HG02571 (cell line): ENCODE measurements at regions not wholly inside any gene's neighbourhood (a gene's known extent, or its start where the extent isn't known, plus 50 kb on each side); places are given as distances from the start of the nearest gene placed in this dataset.
A peak's percentile ranks its signal among the peaks of the same experiment; 100 is the strongest.

Source experiments
- ATAC-seq: cut with Tn5 transposase; IDR thresholded peaks from one replicate; pipeline ENCODE4 v1.9.1; 2021; ENCODE audit warnings: mild to moderate bottlenecking, moderate library complexity; ENCODE audit not compliant: unreplicated experiment

DNA sequence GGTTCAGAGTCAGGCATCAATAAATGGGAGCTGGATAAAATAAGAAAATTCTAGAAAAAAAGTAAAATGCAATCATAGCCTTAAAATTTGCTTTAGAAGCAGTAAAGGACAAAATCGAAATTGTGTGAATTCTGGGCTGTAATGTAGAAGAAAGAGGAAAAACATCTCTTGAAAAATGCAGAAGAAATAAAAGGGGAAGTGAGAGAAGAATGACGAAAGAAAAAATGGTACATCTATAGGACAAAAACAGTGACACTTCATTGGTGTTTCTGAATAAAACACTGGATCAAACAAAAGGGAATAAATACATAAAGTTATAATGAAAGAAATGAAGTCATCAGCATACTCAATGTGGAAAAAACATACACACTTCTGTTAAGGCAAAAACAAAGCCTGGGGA is 642.3 kb downstream of the ACTL7B start:
- ATAC-seq: no peak

DNA sequence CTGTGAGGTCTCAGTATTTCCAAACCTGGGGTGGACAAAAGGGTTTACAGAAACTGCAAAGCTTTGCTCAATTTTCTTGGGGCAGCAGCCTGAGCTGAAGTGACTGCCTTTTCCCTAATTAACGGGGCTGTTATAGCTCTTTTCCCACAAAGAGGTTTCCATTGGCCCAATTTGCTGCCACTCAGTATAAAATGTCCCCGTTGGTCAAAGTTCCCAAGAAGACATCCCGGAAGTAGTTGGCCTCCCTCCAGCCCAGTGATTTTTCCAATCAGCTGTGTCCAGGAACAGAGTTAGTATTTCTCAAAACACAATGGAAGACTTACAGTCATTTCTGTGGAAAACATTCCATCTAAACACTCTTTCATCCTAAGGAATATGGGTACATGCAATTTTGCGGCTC is 643.6 kb downstream of the ACTL7B start:
- ATAC-seq: no peak

- ATAC-seq: no peak
Observed at GRCh38 chr9:108211411-108211955, 644.3 kb downstream of the ACTL7B start.

DNA sequence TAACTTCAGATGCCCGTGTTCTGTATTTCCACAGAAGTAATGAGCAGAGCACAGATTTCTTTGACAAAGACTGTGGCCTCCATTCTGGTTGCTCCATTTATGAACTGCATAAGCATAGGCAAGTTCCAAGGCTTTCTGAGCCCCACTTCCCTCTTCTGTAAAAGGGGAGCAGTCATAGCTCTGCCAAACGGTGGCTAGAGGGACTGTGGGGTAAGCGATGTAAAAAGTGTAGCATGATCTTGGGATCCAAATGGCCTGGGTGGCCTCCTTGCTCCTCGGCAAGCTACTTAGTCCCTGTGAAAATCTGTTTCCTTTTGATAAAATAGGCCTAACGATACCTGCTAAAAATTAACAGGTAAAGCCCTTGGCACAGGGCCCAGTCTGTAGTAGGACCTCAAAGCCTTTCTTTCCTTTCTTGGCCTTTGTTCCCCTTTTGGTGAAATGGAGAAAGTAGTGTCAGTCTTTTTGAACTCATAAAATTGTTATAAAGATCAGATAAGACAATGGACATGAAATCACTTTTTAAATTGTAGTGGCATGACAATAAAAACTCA is 646.6 kb downstream of the ACTL7B start:
- no peak for ATAC-seq

GRCh38 chr9:108207561-108208165 is 648.1 kb downstream of the ACTL7B start:
- ATAC-seq: no peak

DNA sequence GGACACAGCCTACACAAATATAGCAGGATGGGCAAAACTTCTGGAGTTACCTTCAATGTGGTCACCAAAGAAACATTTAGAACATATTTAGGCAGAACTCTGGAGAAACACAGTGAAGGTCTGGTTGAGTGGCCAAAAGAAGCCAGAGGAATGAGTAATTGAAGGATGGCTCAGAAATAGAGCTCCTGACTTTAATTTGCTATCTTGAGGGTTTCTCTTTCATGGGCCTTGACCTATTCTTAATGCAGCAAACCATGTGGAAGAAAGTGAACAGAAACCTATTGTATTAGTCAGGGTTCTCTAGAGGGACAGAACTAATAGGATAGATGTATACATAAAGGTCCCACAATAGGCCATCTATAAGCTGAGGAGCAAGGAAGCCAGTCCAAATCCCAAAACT is 650.5 kb downstream of the ACTL7B start:
- ATAC-seq: no peak

DNA sequence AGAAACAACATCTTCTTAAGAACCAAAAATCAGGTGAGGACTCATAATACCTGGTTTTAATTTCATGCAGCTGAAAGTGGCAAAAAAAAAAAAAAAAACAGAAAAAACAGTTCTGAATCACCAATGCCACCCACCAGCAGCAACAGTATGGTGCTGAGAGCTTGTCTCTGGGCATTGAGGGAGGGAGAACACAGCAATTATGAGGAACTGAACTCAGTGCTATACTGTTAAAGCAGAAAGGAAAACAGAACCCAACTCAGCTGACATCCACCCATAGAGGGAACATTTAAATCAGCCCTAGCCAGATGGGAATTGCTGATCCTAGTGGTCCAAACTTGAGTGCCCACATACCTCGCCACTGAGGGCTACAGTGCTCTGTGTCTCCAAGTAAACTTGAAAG is 657.9 kb downstream of the ACTL7B start:
- no peak for ATAC-seq

- no peak for ATAC-seq
Observed at GRCh38 chr9:108197008-108197365, 658.8 kb downstream of the ACTL7B start.

DNA sequence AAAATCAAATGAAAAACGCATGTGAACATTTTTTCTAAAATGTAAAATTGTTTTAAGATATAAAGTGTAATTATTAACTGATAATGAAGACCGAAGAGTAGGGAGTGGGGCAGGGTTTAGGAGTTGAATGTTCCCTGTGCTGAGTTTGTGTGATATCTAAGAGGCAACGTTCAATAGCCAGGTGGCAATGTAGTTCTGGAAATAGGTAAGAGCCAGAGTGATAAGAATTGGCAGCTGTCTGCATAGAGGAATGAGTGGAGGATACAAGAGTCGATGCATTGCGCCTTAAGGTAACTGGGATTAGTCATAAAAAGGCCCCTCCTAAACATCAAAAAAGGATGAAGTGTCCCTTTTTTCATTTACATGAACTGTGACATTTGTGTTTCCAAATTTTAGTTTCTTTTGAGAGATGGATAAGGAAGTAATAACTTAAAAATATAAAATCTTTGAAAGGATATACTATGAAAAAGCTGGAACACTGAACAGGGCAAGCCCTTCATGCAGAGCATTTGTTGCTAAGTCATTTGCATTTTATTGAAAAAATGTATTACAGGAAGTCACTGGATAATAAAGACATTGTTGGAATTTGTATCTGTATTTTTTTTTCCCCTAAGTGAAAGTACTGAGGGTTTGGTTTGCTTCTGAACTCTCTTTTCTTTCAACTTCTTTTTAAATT is 659.3 kb downstream of the ACTL7B start:
- no peak for ATAC-seq

- no peak for ATAC-seq
Observed at GRCh38 chr9:108194154-108194553, 661.6 kb downstream of the ACTL7B start.

- ATAC-seq: no peak
Observed at GRCh38 chr9:108193026-108193710, 662.6 kb downstream of the ACTL7B start.

DNA sequence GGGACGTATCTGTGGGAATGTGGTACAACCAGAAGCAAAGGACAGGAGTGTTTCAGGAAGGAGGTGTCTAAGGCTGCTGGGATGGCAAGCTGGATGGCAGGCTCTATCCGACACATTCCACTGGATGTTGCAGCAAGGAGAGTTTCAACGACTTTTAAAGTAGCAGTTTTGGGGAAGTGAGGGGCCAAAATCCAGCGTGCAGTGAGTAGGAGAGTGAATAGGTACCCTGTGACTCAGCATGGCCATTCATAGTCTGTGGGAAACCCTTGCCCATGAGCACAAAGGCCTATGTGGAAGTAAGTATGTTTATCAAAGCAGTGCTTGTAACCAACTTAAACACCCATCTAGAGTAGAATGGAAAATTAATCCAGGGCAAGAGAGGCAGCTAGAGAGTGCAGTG is 664.7 kb downstream of the ACTL7B start:
- no peak for ATAC-seq

- ATAC-seq: no peak
Observed at GRCh38 chr9:108188976-108189375, 666.8 kb downstream of the ACTL7B start.

DNA sequence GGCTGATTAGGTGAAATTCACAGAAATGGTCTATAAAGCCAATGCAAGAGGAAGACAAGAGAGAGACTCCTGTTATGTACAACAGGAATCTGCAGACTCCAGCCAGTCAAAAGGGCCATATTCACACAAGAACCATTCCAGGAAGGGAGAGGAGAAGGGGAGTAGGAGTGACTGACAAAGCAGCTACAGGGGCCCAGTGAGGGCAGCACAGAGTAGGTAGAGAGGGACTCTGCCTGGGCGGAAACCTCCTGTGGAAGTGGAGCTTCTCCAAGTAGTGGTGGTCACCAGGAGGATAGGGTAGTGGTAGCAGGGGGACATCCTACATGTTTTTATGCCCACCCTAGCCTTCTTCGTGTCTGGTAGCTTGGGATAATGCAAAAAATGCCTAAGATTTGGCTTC is 667.3 kb downstream of the ACTL7B start:
- ATAC-seq: no peak

- ATAC-seq: no peak
Observed at GRCh38 chr9:108186642-108187395, 669.0 kb downstream of the ACTL7B start.

GRCh38 chr9:108185613-108186012 is 670.2 kb downstream of the ACTL7B start:
- ATAC-seq: no peak

GRCh38 chr9:108184941-108185340 is 670.8 kb downstream of the ACTL7B start:
- ATAC-seq: no peak

GRCh38 chr9:108184009-108184408 is 671.8 kb downstream of the ACTL7B start:
- ATAC-seq: no peak

DNA sequence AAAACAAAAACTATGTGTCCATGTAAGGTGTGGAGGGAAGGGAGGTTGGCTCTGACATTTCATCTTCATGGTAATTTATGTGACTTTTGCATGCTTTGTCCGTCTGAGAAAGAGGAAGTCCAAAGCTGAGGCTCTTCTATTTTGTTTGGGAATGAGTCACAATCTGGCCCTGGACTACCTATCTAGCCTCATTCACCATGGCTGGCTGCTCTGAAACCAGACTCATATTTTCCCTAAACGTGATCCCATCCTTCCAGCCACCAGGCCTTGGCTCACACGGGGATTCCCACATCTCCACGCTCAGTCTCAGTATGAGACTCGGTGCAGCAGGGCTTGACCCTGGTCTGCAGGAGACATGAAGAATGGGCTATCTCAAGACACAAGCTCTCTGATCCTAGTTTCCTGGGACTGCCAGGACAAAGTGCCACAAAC is 672.8 kb downstream of the ACTL7B start:
- peak; percentile 82 for ATAC-seq

DNA sequence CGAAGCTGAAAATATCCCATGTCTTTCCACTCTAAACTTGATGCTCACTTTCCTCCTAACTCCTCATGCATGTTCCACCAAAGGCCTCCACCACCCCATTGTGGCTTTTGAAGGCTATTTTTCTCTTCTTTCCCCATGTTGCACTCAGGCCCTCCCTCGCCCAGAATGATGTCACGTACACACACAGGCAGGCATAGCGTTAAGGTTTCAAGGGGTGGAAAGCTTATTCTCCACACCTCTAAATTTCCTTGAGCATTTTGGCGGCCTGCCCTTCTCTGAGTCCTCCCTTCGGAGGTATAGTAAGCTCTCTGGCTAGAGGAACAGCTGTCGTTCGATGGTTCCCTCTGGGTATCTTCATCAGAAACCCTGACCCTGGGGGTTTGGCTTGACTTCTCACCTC is 673.5 kb downstream of the ACTL7B start:
- no peak for ATAC-seq

DNA sequence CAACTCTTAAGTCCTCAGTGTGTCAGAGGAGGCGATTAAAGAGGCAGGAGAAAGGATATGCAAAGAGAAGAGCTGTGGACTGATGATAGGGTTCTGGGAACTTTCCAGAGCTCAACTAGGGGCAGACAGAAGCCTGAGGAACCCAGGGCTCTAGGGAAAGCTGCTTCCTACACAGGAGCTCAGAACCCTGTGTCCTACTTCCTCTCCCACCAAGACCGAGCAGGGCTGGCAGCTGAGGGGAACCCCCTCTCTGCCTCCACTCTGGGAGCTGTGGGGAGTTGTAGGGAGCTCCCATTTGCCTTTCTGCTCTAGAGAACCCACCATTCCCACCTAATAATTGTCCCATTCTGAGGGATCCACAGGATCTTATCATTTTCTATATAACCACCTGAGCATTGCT is 674.3 kb downstream of the ACTL7B start:
- no peak for ATAC-seq
